MM.1S (cell line): ENCODE measurements at regions not wholly inside any gene's neighbourhood (a gene's known extent, or its start where the extent isn't known, plus 50 kb on each side); places are given as distances from the start of the nearest gene placed in this dataset.
"Not testable (repeated sequence)": the region's sequence is repeated elsewhere in the genome, so short reads cannot be mapped to it uniquely, and the experiment has no call there.

Experiments used
- DNase-seq: peaks from one replicate; pipeline ENCODE4 v3.0.0-alpha.2; 2015
- H2AFZ ChIP-seq: fragments of 300-600 bp; sonication (generic); 2 replicates; pipeline ENCODE4 v1.6.0; 2016; ENCODE audit warnings: antibody characterized with exemption, low read length
- H3F3A ChIP-seq: fragments of 300-600 bp; sonication (generic); 2 replicates; pipeline ENCODE4 v1.6.1; 2016; ENCODE audit warnings: mild to moderate bottlenecking, antibody characterized with exemption, low read length, moderate library complexity, mixed read lengths; ENCODE audit not compliant: insufficient read depth
- H3K27ac ChIP-seq: fragments of 300-600 bp; sonication (generic); 2 replicates; pipeline ENCODE4 v1.5.1; 2016; ENCODE audit warnings: mild to moderate bottlenecking, low read length
- H3K27me3 ChIP-seq: fragments of 300-600 bp; sonication (generic); replicated peaks from 2 replicates; pipeline ENCODE4 v1.6.0; 2016; ENCODE audit warnings: low read length; ENCODE audit not compliant: insufficient read depth
- H3K36me3 ChIP-seq: fragments of 300-600 bp; sonication (generic); replicated peaks from 2 replicates; pipeline ENCODE4 v1.6.1; 2016; ENCODE audit warnings: mild to moderate bottlenecking, low read length, mixed read lengths; ENCODE audit not compliant: insufficient read depth
- H3K4me1 ChIP-seq: fragments of 300-600 bp; sonication (generic); 2 replicates; pipeline ENCODE4 v1.6.1; 2016; ENCODE audit warnings: low read length, mixed read lengths
- H3K4me2 ChIP-seq: fragments of 300-600 bp; sonication (generic); 2 replicates; pipeline ENCODE4 v1.6.0; 2016; ENCODE audit warnings: low read depth, low read length
- H3K4me3 ChIP-seq: fragments of 300-600 bp; sonication (generic); 2 replicates; pipeline ENCODE4 v1.5.1; 2016; ENCODE audit warnings: low read length, mixed read lengths
- H3K79me2 ChIP-seq: fragments of 300-600 bp; sonication (generic); 2 replicates; pipeline ENCODE4 v1.6.1; 2016; ENCODE audit warnings: mixed run types, low read length, mixed read lengths
- H3K9ac ChIP-seq: fragments of 300-600 bp; sonication (generic); 2 replicates; pipeline ENCODE4 v1.6.1; 2016; ENCODE audit warnings: low read length, mixed read lengths
- H3K9me2 ChIP-seq: fragments of 300-600 bp; sonication (generic); replicated peaks from 2 replicates; pipeline ENCODE4 v1.6.1; 2016; ENCODE audit warnings: mild to moderate bottlenecking, low read length, mixed read lengths; ENCODE audit not compliant: insufficient read depth
- H3K9me3 ChIP-seq: fragments of 300-600 bp; sonication (generic); replicated peaks from 2 replicates; pipeline ENCODE4 v1.6.1; 2016; ENCODE audit warnings: mild to moderate bottlenecking, low read length, mixed read lengths; ENCODE audit not compliant: insufficient read depth
- H4K20me1 ChIP-seq: fragments of 300-600 bp; sonication (generic); 2 replicates; pipeline ENCODE4 v1.6.1; 2016; ENCODE audit warnings: mild to moderate bottlenecking, low read length, moderate library complexity, mixed read lengths; ENCODE audit not compliant: insufficient read depth
- EZH2 ChIP-seq: fragments of 300-600 bp; sonication (generic); optimal IDR thresholded peaks from 2 replicates; pipeline ENCODE3; 2017; ENCODE audit warnings: low read depth, mild to moderate bottlenecking, antibody characterized with exemption, low read length, mixed read lengths
- EZH2phosphoT487 ChIP-seq: fragments of 300-600 bp; sonication (generic); IDR thresholded peaks from 2 replicates; pipeline ENCODE4 v1.6.1; 2018; ENCODE audit warnings: antibody characterized with exemption, low read length
- TF ChIP-seq, protein P1 (sequence below): fragments of 300-600 bp; sonication (generic); IDR thresholded peaks from 2 replicates; pipeline ENCODE4 v1.5.1; 2016; ENCODE audit warnings: antibody characterized with exemption, low read length, mixed read lengths

DNA sequence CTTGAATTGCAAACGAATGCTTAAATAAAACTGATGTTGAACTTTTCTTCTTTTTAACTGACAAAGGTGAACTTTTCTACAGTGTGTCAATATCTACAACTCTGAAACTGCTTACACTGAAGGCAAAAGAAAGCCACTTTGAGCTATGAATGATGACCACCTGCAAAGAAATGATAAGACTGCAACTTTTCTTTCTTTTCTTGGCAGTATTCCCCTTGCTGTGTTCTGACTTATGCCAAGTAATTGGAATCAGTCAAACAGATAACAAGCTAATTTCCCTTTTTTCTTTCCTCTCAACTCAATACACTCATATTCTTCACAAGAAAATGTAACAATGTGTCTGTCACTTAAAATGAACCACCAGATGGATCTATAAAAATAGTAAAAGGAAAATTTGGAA lies 588.1 kb upstream of the BRINP3 start:
- Histone ChIP-seq H3K36me3 (no peaks in the 10 kb centered on the region), H3K4me3 (no peak overlapping the region), H3K27ac (no peak overlapping the region), H3K4me2 (no peak overlapping the region), H2AFZ (no peak overlapping the region), H3K9ac (no peak overlapping the region), H3K79me2 (no peaks in the 10 kb centered on the region), H4K20me1 (no peaks in the 10 kb centered on the region), H3K27me3 (no peaks in the 10 kb centered on the region), H3K4me1 (no peaks in the 10 kb centered on the region), H3K9me3 (no peaks in the 10 kb centered on the region), H3F3A (no peaks in the 10 kb centered on the region), H3K9me2 (no peaks in the 10 kb centered on the region)
- TF ChIP-seq, protein P1, sequence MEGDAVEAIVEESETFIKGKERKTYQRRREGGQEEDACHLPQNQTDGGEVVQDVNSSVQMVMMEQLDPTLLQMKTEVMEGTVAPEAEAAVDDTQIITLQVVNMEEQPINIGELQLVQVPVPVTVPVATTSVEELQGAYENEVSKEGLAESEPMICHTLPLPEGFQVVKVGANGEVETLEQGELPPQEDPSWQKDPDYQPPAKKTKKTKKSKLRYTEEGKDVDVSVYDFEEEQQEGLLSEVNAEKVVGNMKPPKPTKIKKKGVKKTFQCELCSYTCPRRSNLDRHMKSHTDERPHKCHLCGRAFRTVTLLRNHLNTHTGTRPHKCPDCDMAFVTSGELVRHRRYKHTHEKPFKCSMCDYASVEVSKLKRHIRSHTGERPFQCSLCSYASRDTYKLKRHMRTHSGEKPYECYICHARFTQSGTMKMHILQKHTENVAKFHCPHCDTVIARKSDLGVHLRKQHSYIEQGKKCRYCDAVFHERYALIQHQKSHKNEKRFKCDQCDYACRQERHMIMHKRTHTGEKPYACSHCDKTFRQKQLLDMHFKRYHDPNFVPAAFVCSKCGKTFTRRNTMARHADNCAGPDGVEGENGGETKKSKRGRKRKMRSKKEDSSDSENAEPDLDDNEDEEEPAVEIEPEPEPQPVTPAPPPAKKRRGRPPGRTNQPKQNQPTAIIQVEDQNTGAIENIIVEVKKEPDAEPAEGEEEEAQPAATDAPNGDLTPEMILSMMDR: no peak
- TF ChIP-seq EZH2 (no peak), EZH2phosphoT487 (no peak)
- DNase-seq: no peak

- H3K27me3 ChIP-seq: no peaks in the 10 kb centered on the region
- DNase-seq: no peak
- H3K36me3 ChIP-seq: no peaks in the 10 kb centered on the region
- TF ChIP-seq EZH2phosphoT487: no peak
- TF ChIP-seq EZH2: no peak
- TF ChIP-seq, protein P1: no peak
- H3K4me2 ChIP-seq: no peak overlapping the region
- no peaks in the 10 kb centered on the region for H3K9me2 ChIP-seq
- H3K79me2 ChIP-seq: no peaks in the 10 kb centered on the region
- H2AFZ ChIP-seq: no peak overlapping the region
- no peaks in the 10 kb centered on the region for H3K4me1 ChIP-seq
- no peak overlapping the region for H3K27ac ChIP-seq
- H4K20me1 ChIP-seq: no peaks in the 10 kb centered on the region
- no peaks in the 10 kb centered on the region for H3K9me3 ChIP-seq
- H3F3A ChIP-seq: no peaks in the 10 kb centered on the region
- no peak overlapping the region for H3K4me3 ChIP-seq
- no peak overlapping the region for H3K9ac ChIP-seq
Measured at GRCh38 chr1:191074881-191075280, 597.2 kb upstream of the BRINP3 start.

DNA sequence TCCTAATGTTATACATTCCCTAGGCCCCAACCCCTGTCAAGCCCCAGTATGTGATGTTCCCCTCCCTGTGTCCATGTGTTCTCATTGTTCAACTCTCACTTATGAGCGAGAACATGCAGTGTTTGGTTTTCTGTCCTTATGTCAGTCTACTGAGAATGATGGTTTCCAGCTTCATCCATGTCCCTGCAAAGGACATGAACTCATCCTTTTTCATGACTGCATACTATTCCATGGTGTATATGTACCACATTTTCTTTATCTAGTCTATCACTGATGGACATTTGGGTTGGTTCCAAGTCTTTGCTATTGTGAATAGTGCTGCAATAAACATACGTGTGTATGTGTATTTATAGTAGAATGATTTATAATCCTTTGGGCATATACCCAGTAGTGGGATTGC lies 605.4 kb upstream of the BRINP3 start:
- DNase-seq, H3K79me2 ChIP-seq, H3K4me3 ChIP-seq, H2AFZ ChIP-seq, H3K27ac ChIP-seq, H3K36me3 ChIP-seq, H3K9me3 ChIP-seq, H3K4me1 ChIP-seq, H3F3A ChIP-seq, H3K27me3 ChIP-seq, H3K9ac ChIP-seq, H3K9me2 ChIP-seq, H4K20me1 ChIP-seq, H3K4me2 ChIP-seq: not testable (repeated sequence)

GRCh38 chr1:191085121-191085520 lies 607.5 kb upstream of the BRINP3 start:
- Histone ChIP-seq H3F3A (no peaks in the 10 kb centered on the region), H2AFZ (no peak overlapping the region), H3K9me2 (no peaks in the 10 kb centered on the region), H3K79me2 (no peaks in the 10 kb centered on the region), H3K9ac (no peak overlapping the region), H3K4me2 (no peak overlapping the region), H3K27me3 (no peaks in the 10 kb centered on the region), H3K36me3 (no peaks in the 10 kb centered on the region), H3K27ac (no peak overlapping the region), H3K4me3 (no peak overlapping the region), H4K20me1 (no peaks in the 10 kb centered on the region), H3K4me1 (no peaks in the 10 kb centered on the region), H3K9me3 (no peaks in the 10 kb centered on the region)
- no peak for DNase-seq
- TF ChIP-seq EZH2 (no peak), EZH2phosphoT487 (no peak)
- TF ChIP-seq, protein P1: no peak
